MM.1S (cell line): ENCODE measurements at regions not wholly inside any gene's neighbourhood (a gene's known extent, or its start where the extent isn't known, plus 50 kb on each side); places are given as distances from the start of the nearest gene placed in this dataset.

Source experiments
- CTCF ChIP-seq: fragments of 300-600 bp; sonication (generic); IDR thresholded peaks from 2 replicates; pipeline ENCODE4 v1.5.1; 2016; ENCODE audit warnings: antibody characterized with exemption, low read length, mixed read lengths
- EZH2phosphoT487 ChIP-seq: fragments of 300-600 bp; sonication (generic); IDR thresholded peaks from 2 replicates; pipeline ENCODE4 v1.6.1; 2018; ENCODE audit warnings: antibody characterized with exemption, low read length

DNA sequence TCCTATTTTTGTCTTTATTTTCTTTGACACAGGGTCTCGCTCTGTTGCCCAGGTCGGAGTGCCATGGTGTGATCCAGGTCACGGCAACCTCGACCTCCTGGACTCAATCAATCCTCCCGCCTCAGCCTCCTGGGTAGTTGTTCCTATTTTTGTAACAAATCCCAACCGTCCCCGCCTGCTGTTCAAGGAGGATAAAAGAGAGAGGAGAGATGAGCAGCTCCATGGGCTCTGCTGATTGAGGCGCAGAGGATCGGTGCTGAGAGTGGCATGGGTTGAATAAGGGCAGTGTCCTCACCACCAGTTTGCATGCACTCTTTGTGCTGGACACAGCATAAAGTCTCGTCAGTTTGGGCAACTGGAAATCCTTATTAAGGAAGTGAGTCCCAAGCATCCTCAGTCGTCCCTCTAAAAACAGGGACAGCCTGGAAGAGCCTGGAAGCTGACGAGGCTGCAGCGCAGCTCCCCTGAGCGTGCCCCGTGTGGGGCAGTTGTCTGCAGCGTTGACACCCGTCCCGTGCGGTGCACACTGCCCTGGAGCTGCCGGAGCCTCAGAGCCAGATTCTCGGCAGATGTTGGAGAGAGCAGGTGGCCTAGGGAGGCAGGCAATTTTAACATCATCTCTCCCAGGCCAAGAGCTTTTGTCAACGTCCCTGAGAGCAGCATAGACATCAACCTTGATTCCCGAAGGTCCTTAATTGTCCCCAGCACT lies 404.2 kb upstream of the RNF32 start:
- TF ChIP-seq CTCF: no peak
- TF ChIP-seq EZH2phosphoT487: no peak
